ENCODE measurements at regions not wholly inside any gene's neighbourhood (a gene's known extent, or its start where the extent isn't known, plus 50 kb on each side); places are given as distances from the start of the nearest gene placed in this dataset.

DNA sequence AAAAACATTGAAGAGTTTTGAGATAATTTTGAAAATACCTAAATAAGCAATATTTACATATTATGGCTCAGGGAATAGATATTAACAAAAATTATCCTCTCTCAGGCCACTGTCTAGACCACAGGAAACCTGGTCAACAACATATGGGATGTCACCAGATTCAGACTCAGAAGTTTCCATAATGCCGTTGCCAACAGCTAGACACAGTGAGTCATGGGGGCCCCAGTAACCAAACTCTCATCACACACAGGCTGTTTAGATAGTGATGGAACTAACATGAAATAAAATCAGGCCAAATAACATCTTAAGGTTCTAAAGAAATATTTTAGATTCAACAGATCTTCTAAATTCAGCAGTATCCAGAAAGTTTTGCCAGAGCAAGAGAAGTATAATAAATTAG is 681.7 kb upstream of the ADAMTS5 start:
- TF ChIP-seq RAD21 (IDR thresholded peaks at IDR 0.05; ENCODE audit: low read depth) (no peak), EGR1 (IDR thresholded peaks at IDR 0.05) (no peak), EP300 (IDR thresholded peaks at IDR 0.05; ENCODE audit: borderline replicate concordance) (no peak), TCF12 (IDR thresholded peaks at IDR 0.05; ENCODE audit: low read depth) (no peak), YY1 (IDR thresholded peaks at IDR 0.05; ENCODE audit: low read depth) (no peak), CREB1 (IDR thresholded peaks at IDR 0.05; ENCODE audit: low read depth) (no peak), REST (IDR thresholded peaks at IDR 0.05; ENCODE audit: low read depth) (no peak), MAX (IDR thresholded peaks at IDR 0.05) (no peak), TEAD4 (IDR thresholded peaks at IDR 0.05) (no peak), ZBTB7A (IDR thresholded peaks at IDR 0.05; ENCODE audit: low read depth) (no peak), TAF1 (IDR thresholded peaks at IDR 0.05; ENCODE audit: low read depth) (no peak), USF1 (IDR thresholded peaks at IDR 0.05) (no peak), CEBPB (IDR thresholded peaks at IDR 0.05) (no peak)

Data from Ishikawa (cell line).